ENCODE measurements at regions not wholly inside any gene's neighbourhood (a gene's known extent, or its start where the extent isn't known, plus 50 kb on each side); places are given as distances from the start of the nearest gene placed in this dataset.

DNA sequence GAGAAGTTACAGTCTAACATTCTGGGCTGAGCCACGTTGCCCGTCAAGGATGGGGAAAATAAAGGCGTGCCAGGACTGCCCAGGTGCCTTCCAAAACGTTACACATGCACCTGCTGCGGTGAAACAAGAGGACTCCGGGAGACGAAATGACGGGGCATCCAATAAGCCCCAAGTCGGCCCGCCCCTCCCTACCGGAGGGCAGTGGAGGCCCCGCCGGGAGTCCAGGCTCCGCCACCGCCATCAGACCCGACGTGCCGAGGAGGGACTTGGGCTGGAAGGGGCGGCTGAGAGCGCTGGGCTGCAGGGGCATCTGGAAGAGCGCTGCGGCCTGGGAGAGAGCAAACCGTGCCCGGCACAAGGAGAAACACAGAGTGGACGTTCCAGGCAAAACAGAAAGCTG, 112.5 kb upstream of the GPC1 start:
- TF ChIP-seq, protein P1, sequence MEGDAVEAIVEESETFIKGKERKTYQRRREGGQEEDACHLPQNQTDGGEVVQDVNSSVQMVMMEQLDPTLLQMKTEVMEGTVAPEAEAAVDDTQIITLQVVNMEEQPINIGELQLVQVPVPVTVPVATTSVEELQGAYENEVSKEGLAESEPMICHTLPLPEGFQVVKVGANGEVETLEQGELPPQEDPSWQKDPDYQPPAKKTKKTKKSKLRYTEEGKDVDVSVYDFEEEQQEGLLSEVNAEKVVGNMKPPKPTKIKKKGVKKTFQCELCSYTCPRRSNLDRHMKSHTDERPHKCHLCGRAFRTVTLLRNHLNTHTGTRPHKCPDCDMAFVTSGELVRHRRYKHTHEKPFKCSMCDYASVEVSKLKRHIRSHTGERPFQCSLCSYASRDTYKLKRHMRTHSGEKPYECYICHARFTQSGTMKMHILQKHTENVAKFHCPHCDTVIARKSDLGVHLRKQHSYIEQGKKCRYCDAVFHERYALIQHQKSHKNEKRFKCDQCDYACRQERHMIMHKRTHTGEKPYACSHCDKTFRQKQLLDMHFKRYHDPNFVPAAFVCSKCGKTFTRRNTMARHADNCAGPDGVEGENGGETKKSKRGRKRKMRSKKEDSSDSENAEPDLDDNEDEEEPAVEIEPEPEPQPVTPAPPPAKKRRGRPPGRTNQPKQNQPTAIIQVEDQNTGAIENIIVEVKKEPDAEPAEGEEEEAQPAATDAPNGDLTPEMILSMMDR (IDR thresholded peaks at IDR 0.05; ENCODE audit: low read depth, low read length, poor library complexity, severe bottlenecking): no peak
- TF ChIP-seq EZH2phosphoT487 (IDR thresholded peaks at IDR 0.05; ENCODE audit: borderline replicate concordance, low read length): no peak

Measured in DOHH2 (cell line).